ENCODE measurements at regions not wholly inside any gene's neighbourhood (a gene's known extent, or its start where the extent isn't known, plus 50 kb on each side); places are given as distances from the start of the nearest gene placed in this dataset.

GRCh38 chr22:22035203-22035602 is 52.6 kb upstream of the TOP3B start:
- Histone ChIP-seq H3K9me3 (no peaks in the 10 kb centered on the region), H3K27ac (no peak overlapping the region), H3K27me3 (no peaks in the 10 kb centered on the region), H3K4me3 (replicated peaks in 1 of 3) (no peak overlapping the region), H3K36me3 (no peaks in the 10 kb centered on the region), H3K4me1 (peaks cover 0 to 4% of the 10 kb centered on the region in 2 donors)
- intact Hi-C loops (cut with DNase I): no loop called here
- no peak for TF ChIP-seq POLR2A (IDR thresholded peaks at IDR 0.05)
- TF ChIP-seq CTCF (IDR thresholded peaks at IDR 0.05): no peak
- no peak for DNase-seq

- no peaks in the 10 kb centered on the region for H3K27me3 ChIP-seq
- H3K4me3 ChIP-seq (replicated peaks in 1 of 3): no peak overlapping the region
- WGBS, 2 donors: 79 to 92% methylated on average over 3 of the region's 3 CpGs
- H3K27ac ChIP-seq: no peak overlapping the region
- intact Hi-C loops (cut with DNase I): no loop called here
- peaks cover 0 to 4% of the 10 kb centered on the region in 2 donors for H3K4me1 ChIP-seq
- no peaks in the 10 kb centered on the region for H3K9me3 ChIP-seq
- TF ChIP-seq CTCF (IDR thresholded peaks at IDR 0.05): no peak
- H3K36me3 ChIP-seq: no peaks in the 10 kb centered on the region
- DNase-seq: no peak
Measured at GRCh38 chr22:22034469-22035132, 52.0 kb upstream of the TOP3B start.

- H3K4me1 ChIP-seq: peaks cover 0 to 4% of the 10 kb centered on the region in 2 donors
- WGBS, 2 donors: 80 to 87% methylated on average over 5 of the region's 5 CpGs
- no peaks in the 10 kb centered on the region for H3K27me3 ChIP-seq
- DNase-seq: no peak
- H3K36me3 ChIP-seq: no peaks in the 10 kb centered on the region
- H3K9me3 ChIP-seq: no peaks in the 10 kb centered on the region
- TF ChIP-seq CTCF (IDR thresholded peaks at IDR 0.05) (no peak), POLR2A (IDR thresholded peaks at IDR 0.05) (no peak)
- intact Hi-C loops (cut with DNase I): no loop called here
- H3K4me3 ChIP-seq (replicated peaks in 1 of 3): no peak overlapping the region
- no peak overlapping the region for H3K27ac ChIP-seq
Measured at GRCh38 chr22:22033803-22034468, 51.3 kb upstream of the TOP3B start.

- WGBS, 2 donors: 87 to 93% methylated on average over 7 of the region's 7 CpGs
- no peak for TF ChIP-seq POLR2A (IDR thresholded peaks at IDR 0.05)
- TF ChIP-seq CTCF (IDR thresholded peaks at IDR 0.05): no peak
- Histone ChIP-seq H3K4me3 (replicated peaks in 1 of 3) (no peak overlapping the region), H3K27me3 (no peaks in the 10 kb centered on the region), H3K4me1 (peaks cover 0 to 4% of the 10 kb centered on the region in 2 donors), H3K27ac (no peak overlapping the region), H3K9me3 (no peaks in the 10 kb centered on the region), H3K36me3 (no peaks in the 10 kb centered on the region)
- no peak for DNase-seq
- intact Hi-C loops (cut with DNase I): no loop called here
Measured at GRCh38 chr22:22032906-22033802, 50.6 kb upstream of the TOP3B start.
